Cerebellar cortex (tissue), 1 donor: ENCODE measurements at regions not wholly inside any gene's neighbourhood (a gene's known extent, or its start where the extent isn't known, plus 50 kb on each side); places are given as distances from the start of the nearest gene placed in this dataset.

Experiments
- DNase-seq: peaks from one replicate; pipeline ENCODE4 v3.0.0-alpha.2; 2015; ENCODE audit warnings: low spot score

- DNase-seq, result peak; percentile 13
Observed at GRCh38 chr2:16615687-16616615, 49.7 kb downstream of the CYRIA start.

DNA sequence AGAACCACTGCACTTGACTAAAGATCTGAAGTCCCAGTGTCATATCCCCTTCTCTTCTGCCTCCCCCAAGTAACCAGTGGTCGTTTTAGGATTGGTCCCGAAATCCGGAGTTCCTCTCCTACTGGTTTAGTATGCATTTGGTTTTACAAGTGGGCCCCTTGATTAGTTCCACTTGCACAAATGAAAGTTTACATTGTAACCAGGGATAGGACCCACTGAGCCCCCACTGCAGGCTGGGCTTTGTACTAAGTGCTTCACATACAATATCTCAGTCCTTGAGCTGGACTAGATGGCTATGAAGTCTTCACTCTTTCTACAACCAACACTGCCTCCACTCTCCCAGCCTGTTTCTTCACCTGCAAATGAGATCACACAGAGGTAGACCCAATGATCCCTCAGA is 50.4 kb downstream of the CYRIA start:
- no peak for DNase-seq

DNA sequence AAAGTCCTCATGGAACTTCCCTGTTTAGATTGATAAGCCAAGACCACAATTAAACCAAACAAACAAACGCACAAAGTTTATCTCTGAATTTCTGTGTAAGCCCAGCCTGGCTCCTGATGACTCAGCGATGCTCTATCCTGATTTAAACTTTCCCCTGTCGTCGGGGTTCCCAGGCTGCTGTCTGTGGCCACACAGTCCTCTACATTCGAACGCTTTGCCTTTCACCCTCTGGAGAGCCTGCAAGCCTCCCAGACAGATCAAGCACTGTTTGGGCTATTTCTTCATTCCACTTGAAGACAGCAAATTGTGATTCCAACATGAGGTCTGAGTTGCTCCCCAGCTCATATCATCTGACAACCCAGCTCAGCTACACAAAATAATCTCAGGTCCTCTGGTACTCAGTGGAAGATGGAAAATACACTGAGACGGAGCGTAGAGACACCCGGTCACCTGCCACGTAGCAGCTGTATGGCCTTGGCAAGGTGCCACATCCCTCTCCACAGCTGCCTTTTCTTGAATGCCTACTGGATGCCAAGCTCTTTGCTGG is 51.2 kb downstream of the CYRIA start:
- no peak for DNase-seq

GRCh38 chr2:16613539-16614011 is 52.1 kb downstream of the CYRIA start:
- DNase-seq, result peak; percentile 53

DNA sequence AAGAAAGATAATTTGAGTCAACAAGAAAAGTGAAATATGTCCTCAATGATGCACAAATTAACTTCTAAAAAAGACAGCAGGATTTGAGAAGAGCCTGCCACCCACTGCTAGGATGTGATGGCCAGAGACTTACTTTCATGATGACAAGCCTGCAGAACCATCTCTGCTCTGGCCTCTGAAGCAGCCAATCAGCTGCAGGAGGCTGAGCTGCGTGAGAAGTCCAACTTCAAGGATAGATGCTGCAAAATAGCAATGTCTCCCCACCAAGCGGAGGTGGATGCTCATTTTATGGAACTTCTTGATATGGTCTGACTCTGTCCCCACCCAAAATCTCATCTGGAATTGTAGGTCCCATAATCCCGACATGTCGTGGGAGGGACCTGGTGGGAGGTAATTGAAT is 53.1 kb downstream of the CYRIA start:
- DNase-seq, result no peak

DNA sequence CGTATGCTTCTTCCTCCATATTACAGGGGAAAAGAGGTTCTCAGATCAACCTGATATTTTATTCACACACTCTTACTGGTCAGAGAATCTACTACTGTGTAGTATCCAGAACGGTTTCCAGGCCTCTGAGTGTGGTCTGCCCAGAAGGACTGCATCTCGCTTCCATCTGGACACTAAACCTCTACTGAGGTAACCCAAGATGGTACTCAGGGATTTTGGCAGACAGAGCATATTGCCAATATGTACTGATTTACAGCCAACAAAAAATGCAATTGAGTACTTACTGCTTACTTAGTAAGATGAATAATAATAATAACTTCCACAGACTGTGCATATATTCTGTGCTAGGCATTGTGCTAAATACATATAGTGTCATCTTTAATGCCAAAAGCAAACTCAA is 55.8 kb downstream of the CYRIA start:
- peak; percentile 33 for DNase-seq

DNA sequence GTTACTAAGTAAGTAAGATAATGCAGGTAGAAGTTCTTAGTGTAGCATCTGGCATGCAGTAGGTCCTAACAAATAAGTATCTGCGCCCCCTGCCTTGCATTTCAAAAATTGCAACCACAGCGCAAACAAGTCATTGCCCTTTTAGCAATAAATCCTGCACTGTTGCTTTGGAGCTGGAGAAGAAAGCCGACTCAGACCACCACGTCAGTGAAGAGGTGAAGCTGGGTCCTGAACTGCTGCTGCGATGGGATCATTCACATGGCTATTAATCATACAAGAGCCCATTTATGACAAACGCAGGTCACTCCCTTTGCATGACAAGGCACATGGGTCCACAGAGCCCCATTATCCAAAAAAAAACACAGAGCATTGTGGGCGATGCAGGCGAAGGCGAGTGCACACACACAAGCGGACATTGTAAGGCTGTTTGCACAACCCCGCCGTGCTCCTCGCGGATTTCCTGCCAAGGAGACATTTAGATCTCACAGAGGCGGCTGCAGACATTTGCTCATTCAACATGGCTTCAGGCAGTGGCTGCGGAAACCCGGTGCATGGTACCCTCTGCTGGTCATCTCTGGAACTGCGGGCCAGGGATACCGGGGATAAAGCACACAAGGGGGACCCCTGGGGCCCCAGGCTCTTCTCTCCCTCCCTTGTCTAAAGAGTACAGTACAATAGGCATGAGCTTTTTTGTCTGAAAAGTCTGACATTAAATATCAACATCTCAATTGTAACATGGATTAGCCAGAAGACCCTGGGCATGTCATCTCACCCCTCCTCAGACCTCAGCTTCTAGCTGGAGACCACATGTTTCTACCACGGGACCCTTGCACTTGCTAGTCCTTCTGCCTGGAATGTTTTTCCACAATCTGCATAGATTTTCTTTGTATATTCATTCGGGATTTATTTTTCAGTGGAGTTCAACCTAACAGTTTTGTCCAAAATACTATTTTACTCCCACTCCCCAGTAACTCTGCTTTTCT is 56.7 kb downstream of the CYRIA start:
- peak; percentile 83 for DNase-seq

GRCh38 chr2:16607301-16607700 is 58.3 kb downstream of the CYRIA start:
- DNase-seq, result no peak

DNA sequence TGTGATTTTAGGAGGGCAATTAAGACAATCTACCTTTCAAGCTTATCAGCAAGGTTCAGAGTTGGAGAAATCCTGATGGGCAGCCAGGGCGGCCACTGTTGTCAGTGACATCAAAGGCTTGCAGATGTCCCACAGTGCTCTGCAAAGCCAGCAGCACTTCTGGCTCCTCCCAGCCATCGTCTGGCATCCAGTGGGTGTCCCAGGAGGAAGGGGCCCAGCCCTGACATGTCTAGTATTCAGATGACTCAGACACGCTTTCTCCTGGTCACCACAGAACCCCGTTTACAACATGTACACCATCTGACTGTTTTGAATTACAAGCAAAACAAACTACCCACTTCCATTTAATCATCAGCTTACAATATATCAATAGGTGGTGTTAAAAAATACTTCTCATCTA is 61.4 kb downstream of the CYRIA start:
- no peak for DNase-seq

DNA sequence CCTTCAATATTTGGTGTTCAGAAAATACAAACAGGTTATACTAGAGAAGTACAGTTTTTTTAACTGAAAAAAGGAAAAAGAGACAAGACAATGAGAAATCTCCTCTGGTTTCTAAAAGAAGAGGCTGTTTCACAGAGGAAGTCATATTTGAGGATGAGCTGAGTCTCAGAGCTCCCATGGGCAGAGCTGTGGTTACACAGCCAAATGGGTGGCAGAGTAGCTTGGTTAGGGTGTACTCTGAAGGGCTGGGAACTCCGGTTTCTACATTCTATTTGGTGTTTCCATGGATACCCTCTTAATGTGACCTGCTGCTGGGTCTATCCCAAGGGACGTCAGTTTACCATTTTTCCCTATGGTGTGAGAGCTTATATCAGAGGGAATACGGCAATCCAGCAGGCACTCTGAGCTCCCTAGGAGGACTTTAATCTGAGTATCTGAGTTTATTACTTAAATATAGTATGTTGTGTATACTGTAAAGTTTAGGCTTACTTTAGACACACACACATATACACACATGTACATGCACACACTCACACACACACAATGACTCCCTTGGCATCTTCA is 74.2 kb downstream of the CYRIA start:
- DNase-seq, result no peak

GRCh38 chr2:16589465-16589864 is 76.2 kb downstream of the CYRIA start:
- no peak for DNase-seq

GRCh38 chr2:16588565-16588964 is 77.1 kb downstream of the CYRIA start:
- DNase-seq, result no peak

- DNase-seq, result no peak
Observed at GRCh38 chr2:16587601-16588000, 78.0 kb downstream of the CYRIA start.

DNA sequence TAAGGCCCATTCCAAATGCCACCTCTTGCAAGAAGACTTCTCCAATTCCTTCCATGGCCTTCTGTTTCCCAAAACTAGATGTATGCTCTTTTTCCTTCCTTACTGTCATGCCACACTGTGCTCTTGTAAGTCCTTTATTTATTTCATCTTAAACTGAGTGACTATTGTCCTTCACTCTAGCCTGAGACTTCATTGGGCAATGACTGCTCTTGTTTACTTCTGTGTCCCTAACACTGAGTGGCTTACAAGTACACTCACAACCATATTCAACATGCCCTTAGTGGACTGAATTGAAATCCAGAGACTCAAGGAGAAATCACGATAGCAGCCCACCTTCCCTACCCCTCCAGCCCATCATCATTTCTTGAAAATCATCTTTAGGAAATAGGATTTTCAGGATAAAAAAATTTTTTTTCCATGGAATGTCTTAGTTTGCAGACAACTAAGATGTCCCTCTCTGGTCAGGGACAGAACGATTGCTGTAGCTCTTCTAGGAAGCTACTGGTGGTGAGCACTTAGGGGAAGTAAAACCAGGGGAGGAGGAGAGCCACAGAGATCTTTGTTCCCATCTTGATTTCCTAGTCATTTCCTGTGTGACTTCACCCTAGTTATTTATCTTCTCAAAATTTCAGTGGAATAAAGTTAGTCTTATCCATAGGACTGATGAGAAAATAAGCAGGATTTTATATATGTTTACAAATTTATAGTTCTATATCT is 80.7 kb downstream of the CYRIA start:
- DNase-seq, result no peak

- DNase-seq, result no peak
Observed at GRCh38 chr2:16584084-16584483, 81.5 kb downstream of the CYRIA start.

GRCh38 chr2:16581241-16581640 is 84.4 kb downstream of the CYRIA start:
- DNase-seq, result no peak

GRCh38 chr2:16578081-16578480 is 87.6 kb downstream of the CYRIA start:
- DNase-seq, result no peak

GRCh38 chr2:16570516-16570915 is 95.1 kb downstream of the CYRIA start:
- no peak for DNase-seq

DNA sequence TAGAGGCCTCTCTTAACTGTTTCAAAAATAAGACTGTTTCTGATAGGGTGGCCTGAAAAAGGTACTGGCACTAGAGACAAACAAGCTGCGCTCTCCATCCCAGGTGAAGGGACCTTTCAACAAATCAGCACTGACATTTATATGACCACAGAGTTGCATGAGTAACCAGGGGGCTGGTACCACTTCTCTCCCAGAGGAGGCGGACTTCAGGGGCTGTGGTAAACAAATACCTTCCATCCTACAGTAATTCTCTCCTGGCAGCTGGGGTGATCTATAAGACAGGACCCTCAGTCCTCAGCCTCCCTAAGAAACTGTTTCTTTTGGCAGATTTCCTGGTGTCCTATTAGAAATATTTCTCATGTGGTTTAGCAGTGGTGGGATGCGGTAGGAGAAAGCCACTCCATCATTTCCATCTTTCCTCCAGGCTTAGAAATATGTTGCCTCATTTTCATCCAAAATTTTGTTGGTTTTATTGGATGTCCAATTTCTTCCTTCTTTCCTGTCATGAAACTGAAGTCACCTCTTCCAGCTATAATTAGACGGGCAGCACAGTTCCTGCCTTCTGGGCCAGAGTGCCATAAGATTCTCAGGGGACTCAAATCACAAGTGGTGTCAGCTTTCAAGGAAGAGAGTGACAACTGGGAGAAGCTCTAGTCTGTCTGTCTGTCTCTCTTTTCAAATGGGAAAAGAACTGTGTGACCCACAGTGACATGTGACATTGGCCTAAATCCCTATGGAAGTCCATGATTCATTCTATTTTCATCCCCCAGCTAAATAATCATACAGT is 96.4 kb downstream of the CYRIA start:
- DNase-seq, result no peak

DNA sequence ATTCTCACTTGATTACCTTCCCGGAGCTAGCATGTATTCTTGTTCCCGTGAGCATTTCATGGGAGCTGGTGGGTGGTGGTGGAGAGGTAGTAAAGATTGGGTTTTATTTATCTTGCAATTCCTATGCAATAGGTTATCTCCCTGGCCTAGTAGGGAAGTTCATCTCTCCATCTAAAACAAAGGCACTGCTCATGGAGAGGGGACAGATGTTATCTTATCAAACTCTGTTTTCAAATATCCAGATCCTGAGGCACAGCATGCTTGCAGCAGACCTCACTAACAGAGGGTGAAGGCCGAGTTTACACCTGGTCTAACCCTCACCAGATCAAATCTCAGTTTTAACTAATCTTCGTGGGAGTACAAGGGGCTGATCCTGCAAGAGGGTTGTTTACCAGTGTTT is 98.9 kb downstream of the CYRIA start:
- DNase-seq, result no peak

DNA sequence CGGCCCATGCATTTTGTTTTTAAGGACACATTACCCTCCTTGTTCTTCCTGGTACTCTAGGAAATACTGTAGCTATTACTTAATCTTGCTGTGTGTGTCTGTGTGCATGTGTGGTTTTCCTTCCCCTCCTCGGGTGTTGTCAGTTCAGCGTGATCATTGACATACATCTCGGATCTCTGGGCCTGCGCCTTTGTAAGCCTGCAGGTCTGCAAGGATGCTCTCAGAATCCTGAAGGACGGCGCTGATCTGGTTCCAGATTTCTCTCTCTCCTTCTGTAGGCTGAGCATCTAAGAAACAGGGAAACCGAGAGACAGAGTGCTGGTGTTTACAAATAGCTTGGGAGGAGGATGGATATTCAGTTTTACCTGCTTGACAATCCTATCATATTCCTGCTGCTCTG is 100.2 kb downstream of the CYRIA start:
- no peak for DNase-seq
